Suprapubic skin (tissue), 4 donors: ENCODE measurements at regions not wholly inside any gene's neighbourhood (a gene's known extent, or its start where the extent isn't known, plus 50 kb on each side); places are given as distances from the start of the nearest gene placed in this dataset.
"Not testable (repeated sequence)": the region's sequence is repeated elsewhere in the genome, so short reads cannot be mapped to it uniquely, and the experiment has no call there.

Experiments
- DNase-seq, 2 donors: peaks; one replicate each; pipeline ENCODE4 v3.0.0-alpha.2; 2019; ENCODE audit warnings: low spot score in 2 of 2
- H3K27ac ChIP-seq: fragments of 200-600 bp; sonication (generic); one replicate; pipeline ENCODE4 v1.5.1; 2019
- H3K27me3 ChIP-seq: fragments of 200-600 bp; sonication (generic); one replicate; pipeline ENCODE4 v1.5.1; 2019
- H3K36me3 ChIP-seq: fragments of 200-600 bp; sonication (generic); one replicate; pipeline ENCODE4 v1.5.1; 2019
- H3K4me1 ChIP-seq: fragments of 200-600 bp; sonication (generic); one replicate; pipeline ENCODE4 v1.5.1; 2019
- H3K4me3 ChIP-seq: fragments of 200-600 bp; sonication (generic); one replicate; pipeline ENCODE4 v1.5.1; 2019; ENCODE audit warnings: mild to moderate bottlenecking
- H3K9me3 ChIP-seq: fragments of 200-600 bp; sonication (generic); one replicate; pipeline ENCODE4 v1.5.1; 2019
- EP300 ChIP-seq: sonication (generic); formaldehyde crosslinking; IDR thresholded peaks from one replicate; pipeline ENCODE4 v1.6.1; 2017; ENCODE audit warnings: antibody characterized with exemption
- POLR2A ChIP-seq, 2 donors: fragments of 450-650 bp; IDR thresholded peaks; one replicate each; pipeline ENCODE4 v1.6.1; 2017; ENCODE audit warnings: antibody characterized with exemption in 2 of 2, mild to moderate bottlenecking in 2 of 2, moderate library complexity in 2 of 2
- POLR2AphosphoS5 ChIP-seq, 3 donors: sonication (generic); formaldehyde crosslinking; IDR thresholded peaks; one replicate each; pipeline ENCODE4 v1.6.1; 2017; ENCODE audit warnings: antibody characterized with exemption in 3 of 3
- WGBS: methylation state at CpG from one replicate; pipeline ENCODE4 v1.1.5; 2018; 5-methylcytosine and 5-hydroxymethylcytosine counted together
- TF ChIP-seq, protein P1 (sequence below), 2 donors: fragments of 200-600 bp in 1 of 2; fragments of 450-650 bp in 1 of 2; sonication (generic) in 1 of 2; IDR thresholded peaks; one replicate each; pipeline ENCODE4 v1.5.1; 2016 to 2019; ENCODE audit warnings: antibody characterized with exemption in 2 of 2, mild to moderate bottlenecking in 1 of 2, moderate library complexity in 1 of 2

GRCh38 chrX:109782994-109783700 lies 50.1 kb upstream of the ACSL4 start:
- WGBS, result 63% methylated on average over 6 of the region's 6 CpGs
- Histone ChIP-seq H3K9me3 (no peaks in the 10 kb centered on the region), H3K4me1 (no peaks in the 10 kb centered on the region), H3K27ac (no peak overlapping the region), H3K36me3 (no peaks in the 10 kb centered on the region), H3K27me3 (no peaks in the 10 kb centered on the region), H3K4me3 (no peak overlapping the region)
- DNase-seq, result no peak
- TF ChIP-seq, protein P1, sequence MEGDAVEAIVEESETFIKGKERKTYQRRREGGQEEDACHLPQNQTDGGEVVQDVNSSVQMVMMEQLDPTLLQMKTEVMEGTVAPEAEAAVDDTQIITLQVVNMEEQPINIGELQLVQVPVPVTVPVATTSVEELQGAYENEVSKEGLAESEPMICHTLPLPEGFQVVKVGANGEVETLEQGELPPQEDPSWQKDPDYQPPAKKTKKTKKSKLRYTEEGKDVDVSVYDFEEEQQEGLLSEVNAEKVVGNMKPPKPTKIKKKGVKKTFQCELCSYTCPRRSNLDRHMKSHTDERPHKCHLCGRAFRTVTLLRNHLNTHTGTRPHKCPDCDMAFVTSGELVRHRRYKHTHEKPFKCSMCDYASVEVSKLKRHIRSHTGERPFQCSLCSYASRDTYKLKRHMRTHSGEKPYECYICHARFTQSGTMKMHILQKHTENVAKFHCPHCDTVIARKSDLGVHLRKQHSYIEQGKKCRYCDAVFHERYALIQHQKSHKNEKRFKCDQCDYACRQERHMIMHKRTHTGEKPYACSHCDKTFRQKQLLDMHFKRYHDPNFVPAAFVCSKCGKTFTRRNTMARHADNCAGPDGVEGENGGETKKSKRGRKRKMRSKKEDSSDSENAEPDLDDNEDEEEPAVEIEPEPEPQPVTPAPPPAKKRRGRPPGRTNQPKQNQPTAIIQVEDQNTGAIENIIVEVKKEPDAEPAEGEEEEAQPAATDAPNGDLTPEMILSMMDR (IDR thresholded peaks at IDR 0.05), result no peak
- TF ChIP-seq POLR2AphosphoS5 (IDR thresholded peaks at IDR 0.05) (no peak), POLR2A (IDR thresholded peaks at IDR 0.05) (no peak), EP300 (no peak)

DNA sequence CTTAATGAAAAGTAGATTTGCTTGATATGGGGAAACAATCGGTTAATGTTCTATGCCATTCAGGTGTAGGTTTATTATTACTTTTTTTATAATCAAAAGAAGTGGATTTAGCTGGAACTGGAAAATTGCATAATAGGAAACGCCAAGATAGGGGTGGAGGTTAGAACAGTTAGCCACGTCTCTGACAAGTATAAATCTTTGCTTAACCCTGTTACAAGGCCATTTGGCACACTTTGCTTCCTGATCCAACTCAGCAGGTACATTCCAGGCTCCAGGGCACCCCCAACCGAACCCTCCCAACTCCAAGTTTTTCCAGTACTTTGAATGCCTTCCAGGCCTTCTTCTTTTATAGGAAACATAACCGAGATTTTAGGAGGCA lies 50.6 kb upstream of the ACSL4 start:
- 50% methylated on average over 5 of the region's 5 CpGs for WGBS

DNA sequence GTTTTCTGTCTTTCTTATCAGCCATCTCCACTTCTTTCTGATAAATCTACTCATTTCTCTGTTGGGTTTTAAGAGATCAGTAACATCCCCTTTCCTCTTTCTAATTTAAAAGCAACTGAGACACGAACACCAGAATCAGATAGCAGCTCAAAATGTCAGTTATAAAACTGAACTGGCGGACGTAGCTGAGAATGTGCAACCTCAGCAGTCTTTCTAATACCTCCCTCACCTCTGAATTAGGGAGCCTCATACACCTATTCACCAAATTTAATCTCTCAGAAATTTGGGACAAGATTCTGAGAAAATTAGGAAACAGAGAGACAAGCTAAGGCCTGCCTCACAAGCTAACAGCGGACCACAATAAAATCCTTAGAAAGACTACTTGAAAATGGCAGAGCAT lies 52.0 kb upstream of the ACSL4 start:
- H3K9me3 ChIP-seq, result no peaks in the 10 kb centered on the region
- H3K27me3 ChIP-seq, result no peaks in the 10 kb centered on the region
- no peaks in the 10 kb centered on the region for H3K4me1 ChIP-seq
- WGBS, result 80% methylated on average over 4 of the region's 4 CpGs
- TF ChIP-seq EP300 (no peak), POLR2A (IDR thresholded peaks at IDR 0.05) (no peak), POLR2AphosphoS5 (IDR thresholded peaks at IDR 0.05) (no peak)
- TF ChIP-seq, protein P1 (IDR thresholded peaks at IDR 0.05), result no peak
- H3K4me3 ChIP-seq, result no peak overlapping the region
- no peak for DNase-seq
- no peaks in the 10 kb centered on the region for H3K36me3 ChIP-seq
- H3K27ac ChIP-seq, result no peak overlapping the region

More for the DNA sequence above, 50.6 kb upstream of the ACSL4 start:
- H3K4me3 ChIP-seq, result no peak overlapping the region
- no peaks in the 10 kb centered on the region for H3K36me3 ChIP-seq
- H3K27ac ChIP-seq, result no peak overlapping the region
- no peaks in the 10 kb centered on the region for H3K4me1 ChIP-seq
- no peaks in the 10 kb centered on the region for H3K9me3 ChIP-seq
- no peaks in the 10 kb centered on the region for H3K27me3 ChIP-seq
- DNase-seq, result no peak
- no peak for TF ChIP-seq POLR2A (IDR thresholded peaks at IDR 0.05)
- TF ChIP-seq POLR2AphosphoS5 (IDR thresholded peaks at IDR 0.05), result no peak
- no peak for TF ChIP-seq EP300
- TF ChIP-seq, protein P1 (IDR thresholded peaks at IDR 0.05), result no peak

DNA sequence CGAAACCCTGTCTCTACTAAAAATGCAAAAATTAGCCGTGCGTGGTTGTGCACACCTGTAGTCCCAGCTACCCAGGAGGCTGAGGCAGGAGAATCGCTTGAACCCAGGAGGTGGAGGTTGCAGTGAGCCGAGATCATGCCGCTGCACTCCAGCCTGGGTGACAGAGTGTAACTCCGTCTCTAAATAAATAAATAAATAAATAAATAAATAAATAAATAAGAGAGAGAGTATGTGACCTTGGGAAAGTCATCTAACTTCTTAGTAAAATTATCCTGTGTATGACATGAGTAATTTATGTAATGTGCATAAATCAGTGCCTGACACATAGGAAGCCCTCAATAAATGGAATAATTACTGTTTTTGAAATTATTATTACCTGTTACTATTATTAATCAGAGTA lies 57.5 kb upstream of the ACSL4 start:
- 96% methylated on average over 7 of the region's 7 CpGs for WGBS
- H3K36me3 ChIP-seq, H3K4me3 ChIP-seq, H3K9me3 ChIP-seq, H3K4me1 ChIP-seq, H3K27me3 ChIP-seq, DNase-seq, H3K27ac ChIP-seq: not testable (repeated sequence)

DNA sequence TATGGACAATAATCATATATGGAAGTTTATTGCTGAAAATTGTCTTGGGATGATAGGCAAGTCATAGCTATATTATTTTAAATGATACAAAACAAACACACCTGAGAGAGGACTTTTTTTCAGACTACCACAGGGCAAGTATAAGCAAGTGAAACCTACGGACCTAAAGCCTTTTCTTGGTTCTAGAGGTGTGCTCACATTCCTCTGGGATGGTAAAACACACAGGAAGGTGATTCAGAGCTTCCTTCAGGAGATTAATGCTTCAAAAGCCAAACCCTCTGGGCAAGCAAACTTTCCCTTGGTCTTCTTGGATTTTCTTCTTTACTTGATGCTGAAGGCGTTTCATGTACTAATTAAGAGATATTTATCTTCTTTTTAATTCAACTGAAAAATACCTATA lies 60.1 kb upstream of the ACSL4 start:
- WGBS, result 40% methylated on average over 2 of the region's 2 CpGs
- TF ChIP-seq EP300 (no peak), POLR2A (IDR thresholded peaks at IDR 0.05) (no peak), POLR2AphosphoS5 (IDR thresholded peaks at IDR 0.05) (no peak)
- TF ChIP-seq, protein P1 (IDR thresholded peaks at IDR 0.05), result no peak
- Histone ChIP-seq H3K9me3 (no peaks in the 10 kb centered on the region), H3K27me3 (no peaks in the 10 kb centered on the region), H3K4me1 (no peaks in the 10 kb centered on the region), H3K36me3 (no peaks in the 10 kb centered on the region), H3K4me3 (no peak overlapping the region), H3K27ac (no peak overlapping the region)
- no peak for DNase-seq

- Histone ChIP-seq H3K27me3 (no peaks in the 10 kb centered on the region), H3K4me1 (no peaks in the 10 kb centered on the region), H3K4me3 (no peak overlapping the region), H3K36me3 (no peaks in the 10 kb centered on the region), H3K27ac (no peak overlapping the region), H3K9me3 (no peaks in the 10 kb centered on the region)
- DNase-seq, result no peak
- TF ChIP-seq, protein P1 (IDR thresholded peaks at IDR 0.05), result no peak
- no peak for TF ChIP-seq POLR2A (IDR thresholded peaks at IDR 0.05)
- TF ChIP-seq EP300, result no peak
- TF ChIP-seq POLR2AphosphoS5 (IDR thresholded peaks at IDR 0.05), result no peak
- WGBS, result 62% methylated on average over 4 of the region's 4 CpGs
Observed at GRCh38 chrX:109795682-109796081, 62.6 kb upstream of the ACSL4 start.
